Tibial nerve (tissue), 4 donors: ENCODE measurements at regions not wholly inside any gene's neighbourhood (a gene's known extent, or its start where the extent isn't known, plus 50 kb on each side); places are given as distances from the start of the nearest gene placed in this dataset.

Source experiments
- CTCF ChIP-seq, 5 experiments: fragments of 200-600 bp in 3 of 5; fragments of 450-650 bp in 2 of 5; sonication (generic) in 3 of 5; IDR thresholded peaks; one replicate each; pipeline ENCODE4 v1.5.1; 2016 to 2019; ENCODE audit warnings: antibody characterized with exemption in 5 of 5, mild to moderate bottlenecking in 3 of 5, moderate library complexity in 2 of 5
- EP300 ChIP-seq, 2 donors: sonication (generic); formaldehyde crosslinking; IDR thresholded peaks; one replicate each; pipeline ENCODE4 v1.6.1; 2017; ENCODE audit warnings: antibody characterized with exemption in 2 of 2, mild to moderate bottlenecking in 1 of 2
- POLR2A ChIP-seq, 2 donors: fragments of 450-650 bp; IDR thresholded peaks; one replicate each; pipeline ENCODE4 v1.6.1; 2017; ENCODE audit warnings: antibody characterized with exemption in 2 of 2, mild to moderate bottlenecking in 2 of 2, moderate library complexity in 2 of 2

- TF ChIP-seq POLR2A (IDR thresholded peaks at IDR 0.05), result no peak
- TF ChIP-seq CTCF (IDR thresholded peaks at IDR 0.05), result no peak
- no peak for TF ChIP-seq EP300 (IDR thresholded peaks at IDR 0.05)
Measured at GRCh38 chr6:54998576-54998975, 152.0 kb downstream of the FAM83B start.
